SH-SY5Y (cell line): ENCODE measurements at regions not wholly inside any gene's neighbourhood (a gene's known extent, or its start where the extent isn't known, plus 50 kb on each side); places are given as distances from the start of the nearest gene placed in this dataset.

Experiments used
- GATA2 ChIP-seq: IDR thresholded peaks from 2 replicates; pipeline ENCODE4 v1.6.1; 2011; ENCODE audit warnings: mild to moderate bottlenecking, low read depth, low read length
- GATA3 ChIP-seq: IDR thresholded peaks from 2 replicates; pipeline ENCODE4 v1.6.1; 2011; ENCODE audit warnings: low read depth, mild to moderate bottlenecking, low read length, moderate library complexity

DNA sequence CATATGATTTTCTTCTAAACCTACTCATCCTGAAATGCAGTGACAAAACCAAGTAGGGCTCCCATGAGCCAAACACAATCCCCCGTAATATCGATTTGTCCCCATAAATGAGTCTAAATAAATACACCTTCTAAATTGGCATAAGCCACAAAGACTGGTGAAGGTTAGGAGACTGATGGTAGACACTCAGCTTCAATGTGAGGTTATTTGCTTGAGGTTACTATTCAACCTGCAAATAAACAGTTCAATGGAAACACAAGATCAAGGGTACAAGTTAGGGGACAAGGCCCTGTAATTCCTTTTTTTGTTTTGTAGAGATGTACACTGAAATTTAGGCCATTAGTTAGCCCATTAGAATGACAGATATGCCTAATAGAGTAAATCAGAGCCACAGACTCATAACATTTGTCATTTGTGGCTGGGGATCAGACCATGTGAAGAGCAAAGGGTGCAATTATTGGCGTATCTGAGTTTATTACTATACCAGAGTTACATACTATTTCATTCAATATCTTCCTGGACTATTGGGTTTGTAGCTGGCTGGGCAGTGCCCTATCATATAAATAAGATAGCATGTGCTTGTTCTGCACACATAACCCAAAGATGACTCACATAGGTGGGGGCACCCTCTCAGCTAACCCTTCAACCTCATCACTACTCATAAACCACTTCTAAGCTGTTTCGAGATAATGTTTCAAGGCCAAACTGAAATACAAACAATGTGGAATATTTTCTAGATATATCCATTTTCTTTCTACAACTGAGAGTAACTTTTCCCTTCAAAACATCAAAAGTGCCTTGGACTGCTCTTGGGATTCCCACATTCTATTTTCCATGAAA lies 695.3 kb downstream of the KCNA4 start:
- TF ChIP-seq GATA2 = no peak
- no peak for TF ChIP-seq GATA3
